HG03045 (cell line): ENCODE measurements at regions not wholly inside any gene's neighbourhood (a gene's known extent, or its start where the extent isn't known, plus 50 kb on each side); places are given as distances from the start of the nearest gene placed in this dataset.
"Not testable (repeated sequence)": the region's sequence is repeated elsewhere in the genome, so short reads cannot be mapped to it uniquely, and the experiment has no call there.

Experiments
- ATAC-seq: cut with Tn5 transposase; IDR thresholded peaks from one replicate; pipeline ENCODE4 v1.9.1; 2021; ENCODE audit warnings: mild to moderate bottlenecking, moderate library complexity; ENCODE audit not compliant: unreplicated experiment

DNA sequence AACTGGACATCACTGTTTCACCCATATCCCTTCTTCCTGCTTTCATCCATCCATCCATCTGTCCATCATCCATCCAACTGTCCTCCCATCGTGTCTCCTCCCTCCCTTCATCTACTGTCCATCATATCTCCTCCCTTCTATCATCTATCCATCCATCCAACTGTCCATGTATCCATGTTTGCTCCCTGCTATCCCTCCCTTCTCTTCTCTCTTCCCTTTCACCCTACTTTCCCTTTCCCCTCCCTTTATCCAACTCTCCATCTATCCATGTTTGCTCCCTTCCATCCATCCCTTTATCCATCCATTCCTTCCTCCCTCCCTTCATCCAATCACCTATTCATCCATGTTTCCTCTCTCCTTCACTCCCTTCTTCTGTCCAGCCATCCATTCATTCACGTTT, 92.6 kb upstream of the CTBP2 start:
- no peak for ATAC-seq

DNA sequence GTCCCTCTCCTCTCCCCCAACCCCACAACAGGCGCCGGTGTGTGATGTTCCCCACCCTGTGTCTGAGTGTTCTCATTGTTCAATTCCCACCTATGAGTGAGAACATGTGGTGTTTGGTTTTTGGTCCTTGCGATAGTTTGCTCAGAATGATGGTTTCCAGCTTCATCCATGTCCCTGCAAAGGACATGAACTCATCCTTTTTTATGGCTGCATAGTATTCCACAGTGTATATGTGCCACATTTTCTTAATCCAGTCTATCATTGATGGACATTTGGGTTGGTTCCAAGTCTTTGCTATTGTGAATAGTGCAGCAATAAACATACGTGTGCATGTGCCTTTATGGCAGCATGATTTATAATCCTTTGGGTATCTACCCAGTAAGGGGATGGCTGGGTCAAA, 90.5 kb upstream of the CTBP2 start:
- ATAC-seq = not testable (repeated sequence)

DNA sequence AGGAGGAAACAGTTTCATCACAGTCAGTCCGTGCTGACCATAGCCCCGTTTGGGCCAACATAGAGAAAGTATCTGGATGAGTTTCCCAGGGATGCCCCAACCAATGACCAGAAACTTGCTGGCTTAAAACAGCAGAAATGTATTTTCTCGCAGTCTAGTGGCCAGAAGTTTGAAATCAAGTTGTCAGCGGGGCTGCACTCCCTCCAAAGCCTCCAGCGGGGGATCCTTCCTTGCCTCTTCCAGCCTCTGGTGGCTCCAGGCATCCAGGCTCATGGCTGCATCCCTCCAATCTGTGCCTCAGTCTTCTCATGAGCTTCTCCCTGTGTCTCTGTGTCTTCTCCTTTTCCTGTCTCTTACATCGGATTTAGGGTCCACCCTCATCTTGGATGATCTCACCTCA, 89.6 kb upstream of the CTBP2 start:
- no peak for ATAC-seq

DNA sequence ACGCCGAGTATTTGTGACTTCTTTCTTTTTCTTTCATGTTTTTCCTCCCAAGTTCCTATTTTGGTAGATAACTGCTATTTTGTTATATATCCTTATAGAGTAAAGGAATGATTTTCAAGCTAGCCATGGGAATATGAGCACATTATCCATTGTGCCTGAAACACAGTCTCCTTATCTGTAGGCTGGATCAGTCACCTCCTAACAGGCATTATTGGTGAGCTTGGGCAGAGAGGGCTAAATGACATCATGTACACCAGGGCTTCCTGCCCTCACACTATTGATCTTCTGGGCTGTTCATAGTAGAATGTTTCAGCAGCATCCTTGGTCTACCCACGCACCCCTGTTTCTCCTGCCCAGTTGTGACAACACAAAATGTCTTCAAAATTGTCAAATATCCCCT, 88.1 kb upstream of the CTBP2 start:
- ATAC-seq = no peak

DNA sequence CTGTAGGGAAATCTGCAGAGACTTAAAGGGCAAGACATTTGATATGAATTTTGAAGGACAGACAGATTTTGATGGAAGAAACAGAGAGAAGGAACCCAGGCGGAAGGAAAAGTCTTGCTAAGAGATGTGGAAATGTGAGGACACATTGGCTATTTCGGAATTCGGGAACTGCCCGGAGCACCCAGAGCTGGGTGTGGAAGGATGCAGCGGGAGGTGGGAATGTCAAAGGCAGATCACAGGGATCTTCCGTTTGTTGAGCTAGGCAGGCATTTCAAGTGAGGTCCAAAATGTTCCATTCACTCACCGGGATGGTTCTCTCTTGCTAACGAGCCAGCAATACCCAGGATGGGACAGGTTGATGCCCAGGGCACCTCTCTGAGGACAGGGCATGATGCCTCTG, 87.2 kb upstream of the CTBP2 start:
- ATAC-seq = no peak

DNA sequence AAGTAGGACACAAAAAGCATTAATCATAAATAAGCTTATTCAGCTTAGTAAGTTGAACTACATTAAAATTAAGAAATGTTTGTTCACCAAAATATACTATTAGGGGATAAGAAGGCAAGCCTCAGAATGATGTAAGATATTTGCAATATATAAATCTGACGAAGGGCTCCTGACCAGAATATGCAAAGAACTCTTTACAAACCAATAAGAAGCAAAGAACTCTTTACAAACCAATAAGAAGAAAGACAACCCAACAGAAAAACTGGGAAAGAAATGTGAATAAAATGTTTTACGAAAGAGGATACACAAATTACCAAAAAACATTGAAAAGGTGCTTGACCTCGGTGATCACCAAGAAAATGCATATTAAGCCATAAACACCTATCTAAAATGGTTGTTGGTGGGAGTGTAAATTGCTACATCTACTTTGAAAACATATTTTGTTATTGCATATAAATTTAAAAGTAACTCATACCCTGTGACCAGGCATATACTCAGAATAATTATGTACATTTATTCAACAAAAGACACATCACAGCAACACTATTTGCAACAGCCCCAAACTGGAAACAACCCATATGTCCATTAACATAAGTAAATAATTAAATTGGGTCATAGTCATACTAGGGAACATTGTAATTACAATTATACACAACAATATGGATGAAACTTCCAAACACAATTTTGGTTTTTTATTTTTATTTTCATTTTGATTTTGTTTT, 83.3 kb upstream of the CTBP2 start:
- no peak for ATAC-seq

DNA sequence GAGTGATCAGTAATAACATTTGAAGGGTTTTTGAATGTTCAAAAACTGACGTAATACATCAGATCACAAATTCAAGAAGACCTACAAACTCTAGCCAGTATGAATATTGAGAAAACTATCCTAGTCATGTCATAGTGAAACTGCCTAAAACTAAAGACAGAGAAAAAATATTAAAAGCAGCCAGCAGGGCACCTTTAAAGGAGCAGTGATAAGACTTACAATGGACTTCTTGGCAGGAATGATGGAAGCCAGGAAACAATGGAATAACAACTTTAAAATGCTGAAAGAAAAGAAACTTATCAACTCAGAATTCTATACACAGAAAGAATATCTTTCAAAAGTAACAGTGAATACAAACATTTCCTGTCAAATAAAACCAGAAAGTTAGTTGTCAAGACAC, 78.3 kb upstream of the CTBP2 start:
- ATAC-seq = no peak

DNA sequence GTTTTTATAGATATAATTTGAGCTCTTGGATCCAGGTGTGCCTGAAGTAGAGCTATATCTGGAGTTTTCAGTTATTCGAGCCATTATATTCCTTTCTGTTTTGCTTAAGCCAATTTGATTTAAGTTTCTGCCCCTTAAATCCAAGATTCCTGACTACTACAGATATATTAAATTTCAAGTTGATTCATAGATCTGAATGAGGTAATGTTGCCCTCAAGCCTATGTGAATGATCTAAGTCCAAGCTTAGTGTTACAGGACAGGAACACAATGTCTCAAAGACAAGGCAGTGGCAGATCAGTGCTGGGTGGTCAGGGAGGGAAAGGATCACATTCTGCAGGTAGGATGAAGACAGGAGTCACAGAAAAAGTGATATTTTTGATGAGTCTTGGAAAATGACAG, 75.7 kb upstream of the CTBP2 start:
- no peak for ATAC-seq

DNA sequence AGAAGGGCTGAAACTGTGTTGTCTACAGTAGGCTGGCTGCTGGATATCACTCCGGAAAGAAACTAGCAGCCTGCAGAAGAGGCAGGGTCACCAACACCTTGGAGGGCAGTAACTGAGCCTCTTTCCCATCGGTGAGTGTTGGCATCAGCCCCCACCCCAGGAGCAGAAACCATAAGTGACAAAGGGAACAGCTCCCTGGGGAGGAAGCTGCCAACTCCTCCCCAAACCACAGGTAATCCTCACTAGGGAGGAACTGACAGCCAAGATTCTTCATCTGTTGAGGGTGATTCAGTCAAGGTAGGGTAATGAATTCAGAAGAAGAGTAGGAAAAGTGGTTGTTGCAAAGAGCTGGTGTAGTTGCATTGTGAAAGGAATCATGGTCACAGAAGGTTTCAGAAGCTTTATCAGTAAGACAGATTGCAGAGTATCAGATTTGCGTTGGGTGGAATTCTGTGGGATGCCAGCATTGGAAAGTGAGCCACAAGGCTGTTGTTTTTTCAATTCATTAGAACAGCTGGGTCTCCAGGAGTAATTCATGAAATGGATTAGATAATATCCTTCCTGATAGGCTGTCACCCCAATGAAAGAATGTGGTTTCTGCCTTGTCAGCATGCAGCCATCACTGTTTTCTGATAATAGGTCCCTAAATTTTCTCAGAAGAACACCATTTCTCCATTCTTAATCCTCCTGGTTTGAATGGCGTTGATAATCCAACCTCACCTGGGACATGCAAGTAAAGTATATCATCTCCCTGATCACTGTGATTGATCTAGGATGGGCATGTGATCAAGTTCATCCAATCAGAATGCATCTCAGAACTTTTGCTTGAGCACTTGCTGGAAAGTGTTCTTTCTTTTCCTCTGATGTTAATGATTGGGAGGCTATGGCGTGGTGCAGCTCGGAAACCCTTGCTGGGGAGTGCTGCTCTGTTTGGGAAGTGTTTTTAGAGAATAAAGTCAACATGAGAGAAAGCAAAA, 75.0 kb upstream of the CTBP2 start:
- no peak for ATAC-seq

DNA sequence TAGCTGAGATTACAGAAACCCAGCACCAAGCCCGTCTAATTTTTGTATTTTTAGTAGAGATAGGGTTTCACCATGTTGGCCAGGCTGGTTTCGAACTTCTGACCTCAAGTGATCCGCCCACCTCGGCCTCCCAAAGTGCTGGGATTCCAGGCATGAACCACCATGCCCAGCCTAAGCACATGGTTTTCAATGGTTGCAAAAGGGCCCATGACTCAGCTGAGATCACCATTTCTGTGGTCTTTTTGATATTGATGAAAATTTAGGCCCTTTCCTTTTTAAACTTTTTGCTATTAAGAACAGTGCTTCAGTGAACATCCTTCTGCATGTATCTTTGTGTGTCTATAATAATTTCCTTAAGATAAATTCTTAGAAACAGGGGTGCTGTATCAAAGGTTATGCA, 74.2 kb upstream of the CTBP2 start:
- not testable (repeated sequence) for ATAC-seq

DNA sequence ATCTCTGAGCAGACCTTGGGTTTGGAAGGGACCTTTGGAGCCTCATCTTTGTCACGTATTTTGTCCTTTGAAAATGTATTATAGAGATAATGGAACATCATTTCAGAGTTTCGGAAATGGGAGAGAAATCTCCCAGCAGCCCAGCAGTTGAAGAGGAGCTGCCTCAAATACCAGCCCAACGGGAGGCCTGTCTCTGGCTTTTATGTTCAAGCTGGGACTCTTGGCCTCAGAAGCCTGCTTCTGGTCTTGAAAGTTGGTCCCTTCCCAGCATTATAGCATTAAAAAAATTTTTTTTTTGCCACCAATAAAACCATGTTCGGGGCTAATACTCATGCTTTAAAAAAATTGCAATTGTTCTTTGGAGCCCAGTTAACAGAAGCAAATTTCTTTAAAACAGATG, 73.4 kb upstream of the CTBP2 start:
- ATAC-seq = no peak

DNA sequence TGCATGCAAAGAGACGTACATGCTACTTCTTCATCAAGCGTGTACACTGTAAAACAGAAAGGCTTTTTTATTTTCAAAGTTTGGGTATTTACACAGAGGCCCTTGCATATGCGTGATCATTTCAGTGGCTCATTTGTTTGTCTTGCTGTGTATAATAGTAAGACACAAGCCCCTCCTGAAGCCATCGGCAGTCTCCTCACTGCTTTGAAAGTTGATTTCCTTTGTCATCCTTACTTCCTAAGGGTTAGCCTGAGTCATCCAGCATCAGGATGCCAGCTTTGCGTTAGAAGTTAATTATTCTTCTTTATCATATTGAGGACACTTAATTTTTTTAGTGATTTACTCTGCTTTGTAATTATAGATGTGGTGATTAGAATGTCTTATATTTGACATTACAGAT, 72.5 kb upstream of the CTBP2 start:
- no peak for ATAC-seq

DNA sequence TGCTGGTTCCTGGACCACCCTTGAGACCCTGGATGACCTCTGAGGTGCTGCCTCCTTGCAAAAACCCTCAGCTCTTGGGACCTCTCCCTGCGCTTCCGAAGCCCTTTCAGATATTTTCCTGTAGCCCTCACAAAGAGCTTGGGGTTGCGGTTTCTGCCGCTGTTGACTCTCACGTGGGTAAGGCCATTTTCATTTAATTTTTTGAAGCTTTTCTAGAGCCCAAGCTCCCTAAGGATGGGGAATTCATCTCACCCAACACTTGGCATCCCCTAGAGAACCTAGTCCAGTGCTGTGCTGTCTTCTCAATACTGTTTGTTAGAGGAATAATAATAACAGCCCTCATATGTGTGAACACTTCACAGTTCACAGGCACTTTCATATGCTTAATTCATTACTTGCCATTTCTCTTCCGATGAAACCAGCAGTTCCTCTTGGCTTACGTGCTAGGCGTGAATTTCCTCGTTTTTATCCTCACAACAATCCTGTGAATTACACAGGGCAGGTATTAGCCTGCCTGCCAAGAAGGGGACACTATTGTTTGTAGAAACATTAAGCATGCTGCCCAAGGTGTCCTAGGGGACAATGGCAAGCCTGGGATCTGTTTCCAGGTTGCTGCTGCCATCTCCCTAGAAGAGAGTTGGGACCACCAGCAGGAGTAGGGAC, 71.6 kb upstream of the CTBP2 start:
- no peak for ATAC-seq

DNA sequence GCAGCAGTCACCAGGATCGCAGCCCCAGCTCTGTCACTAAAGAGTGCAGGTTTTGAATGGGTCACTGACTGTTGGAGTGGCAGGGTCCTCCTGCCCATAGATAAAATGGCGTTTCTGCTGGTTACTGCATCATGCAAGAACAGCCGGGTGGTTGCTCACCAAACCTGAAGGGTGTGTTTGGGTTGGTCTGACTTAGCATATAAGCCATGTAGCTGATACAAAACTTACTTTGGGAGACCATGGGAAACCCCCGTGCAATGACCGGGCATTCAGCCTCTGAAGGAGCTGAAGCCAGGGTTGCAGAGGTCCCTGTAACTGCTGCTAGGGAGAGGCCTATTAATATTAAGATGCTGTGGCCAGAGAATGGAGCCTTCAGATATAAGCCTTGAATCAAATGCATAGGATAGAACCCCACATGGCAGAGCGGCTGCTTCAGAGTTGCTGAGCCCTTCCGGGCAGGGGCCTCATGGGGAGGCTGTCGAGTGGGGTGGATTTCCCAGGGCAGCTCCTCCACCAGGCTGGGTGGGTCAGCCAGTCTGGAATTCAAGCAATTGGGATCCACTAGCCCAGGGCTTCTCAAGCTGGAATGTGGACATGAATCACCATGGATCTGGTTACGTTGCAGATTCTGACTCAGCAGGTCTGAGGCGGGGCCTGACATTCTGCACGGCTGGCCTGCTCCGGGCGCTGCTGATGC, 70.9 kb upstream of the CTBP2 start:
- no peak for ATAC-seq

DNA sequence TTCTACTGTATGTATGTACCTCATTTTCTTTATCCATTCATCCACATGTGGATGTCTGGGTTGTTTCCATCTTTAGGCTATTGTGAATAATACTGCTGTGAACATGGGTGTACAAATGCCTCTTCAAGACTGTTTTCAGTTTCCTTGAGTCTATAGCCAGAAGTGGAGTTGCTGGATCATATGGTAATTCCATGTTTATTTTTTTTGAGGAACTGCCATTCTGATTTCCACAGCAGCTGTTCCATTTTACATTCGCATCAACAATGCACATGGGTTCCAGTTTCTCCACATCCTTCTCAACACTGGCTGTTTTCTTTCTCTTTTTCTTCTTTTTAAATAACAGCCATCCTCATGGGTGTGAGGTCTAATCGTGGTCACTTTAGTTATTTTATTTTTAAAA, 69.9 kb upstream of the CTBP2 start:
- ATAC-seq = no peak

DNA sequence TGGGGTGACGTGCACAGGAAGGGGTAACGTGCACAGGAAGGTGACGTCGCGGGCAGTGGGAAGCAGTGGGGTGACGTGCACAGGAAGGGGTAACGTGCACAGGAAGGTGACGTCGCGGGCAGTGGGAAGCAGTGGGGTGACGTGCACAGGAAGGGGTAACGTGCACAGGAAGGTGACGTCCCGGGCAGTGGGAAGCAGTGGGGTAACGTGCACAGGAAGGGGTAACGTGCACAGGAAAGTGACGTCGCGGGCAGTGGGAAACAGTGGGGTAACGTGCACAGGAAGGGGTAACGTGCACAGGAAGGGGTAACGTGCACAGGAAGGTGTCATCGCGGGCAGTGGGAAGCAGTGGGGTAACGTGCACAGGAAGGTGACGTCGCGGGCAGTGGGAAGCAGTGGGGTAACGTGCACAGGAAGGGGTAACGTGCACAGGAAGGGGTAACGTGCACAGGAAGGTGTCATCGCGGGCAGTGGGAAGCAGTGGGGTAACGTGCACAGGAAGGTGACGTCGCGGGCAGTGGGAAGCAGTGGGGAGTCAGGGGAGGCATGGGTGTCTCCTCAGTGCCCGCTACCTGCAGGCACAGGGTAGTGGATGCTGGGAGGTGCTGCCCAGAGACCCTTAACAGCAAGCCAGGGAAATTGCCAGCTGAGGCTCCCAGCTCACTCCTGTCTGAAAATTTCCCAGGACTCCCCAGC, 68.0 kb upstream of the CTBP2 start:
- ATAC-seq = not testable (repeated sequence)

DNA sequence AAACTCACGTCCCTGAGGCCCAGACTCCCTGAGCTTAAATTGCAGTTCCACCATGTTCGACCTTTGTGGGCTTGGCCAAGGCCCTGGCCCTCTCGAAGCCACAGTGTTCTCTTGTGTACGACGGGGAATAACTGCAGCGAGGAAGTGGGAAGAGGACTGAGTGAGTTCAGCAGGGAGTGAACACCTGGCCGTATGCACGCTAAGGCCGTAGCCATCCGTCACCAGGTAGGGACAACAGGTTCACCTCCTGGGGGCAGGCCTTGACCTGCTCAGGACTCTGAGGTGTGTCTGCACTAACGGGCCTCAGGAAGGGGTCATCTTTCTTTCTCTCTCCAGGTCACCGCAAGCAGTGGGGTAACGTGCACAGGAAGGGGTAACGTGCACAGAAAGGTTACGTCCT, 67.2 kb upstream of the CTBP2 start:
- no peak for ATAC-seq

DNA sequence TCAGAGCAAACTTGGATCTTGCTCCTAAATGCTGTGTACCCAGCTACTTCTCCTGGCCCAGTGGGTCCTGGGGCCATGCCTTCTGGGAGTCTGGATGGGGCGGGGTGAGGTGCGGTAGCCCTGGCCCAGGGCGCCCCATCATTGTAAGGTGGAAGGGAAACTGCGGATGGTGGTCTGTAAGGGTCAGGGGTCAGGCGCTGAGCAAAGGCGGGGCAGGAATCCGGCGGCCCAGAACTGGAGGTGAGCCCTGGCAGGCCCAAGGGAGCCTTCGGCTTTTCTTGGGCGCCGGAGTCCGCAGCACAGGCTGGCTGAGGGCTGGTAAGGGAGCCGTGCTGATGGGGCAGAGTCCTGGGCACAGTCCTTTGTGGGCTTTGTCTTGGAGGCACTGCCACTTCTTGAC, 66.5 kb upstream of the CTBP2 start:
- no peak for ATAC-seq

DNA sequence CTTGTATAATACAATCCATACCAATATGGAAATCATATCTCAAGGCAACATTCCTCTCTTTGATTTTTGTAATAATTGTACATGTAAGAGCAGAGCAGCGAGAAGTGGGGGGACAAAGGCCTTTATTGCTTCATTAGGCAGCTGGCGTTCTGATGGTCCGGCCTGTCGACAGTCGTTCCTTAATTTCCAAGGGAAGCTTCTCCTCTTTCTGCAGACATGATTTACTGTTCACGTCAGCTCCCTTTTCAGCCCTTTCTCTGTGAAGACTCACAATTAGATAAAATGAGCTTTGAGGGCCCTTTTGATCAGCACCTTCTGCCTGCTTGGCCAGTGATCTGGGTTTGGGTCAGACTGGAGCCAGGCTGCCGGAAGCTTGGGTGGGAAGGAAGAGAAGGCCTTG, 65.6 kb upstream of the CTBP2 start:
- ATAC-seq = no peak

DNA sequence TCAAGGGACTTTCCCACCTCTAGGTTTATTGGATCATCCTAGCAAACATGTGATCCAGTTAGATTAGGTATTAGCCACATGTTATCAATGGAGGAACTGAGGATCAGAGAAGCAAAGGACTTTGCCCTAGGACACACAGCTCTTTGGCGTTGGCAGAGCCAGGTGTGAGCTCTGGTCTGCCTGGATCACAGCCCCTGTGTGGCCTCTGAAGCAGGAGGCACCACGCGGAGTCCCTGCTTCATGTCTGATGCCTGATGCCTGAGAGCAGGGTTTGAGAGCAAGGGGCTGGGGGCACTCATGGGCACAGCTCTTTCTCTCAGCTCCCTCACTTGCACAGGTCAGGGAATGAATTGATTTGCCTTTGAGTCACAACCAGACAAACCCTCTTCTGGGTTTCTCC, 64.7 kb upstream of the CTBP2 start:
- no peak for ATAC-seq
